SK-N-SH (cell line): ENCODE measurements at regions not wholly inside any gene's neighbourhood (a gene's known extent, or its start where the extent isn't known, plus 50 kb on each side); places are given as distances from the start of the nearest gene placed in this dataset.

ENCODE experiments used
- CTCF ChIP-seq: fragments of 200-600 bp; sonication (generic); IDR thresholded peaks from 2 replicates; pipeline ENCODE4 v1.6.1; 2017; ENCODE audit warnings: antibody characterized with exemption, mild to moderate bottlenecking, moderate library complexity
- NFIC ChIP-seq: IDR thresholded peaks from 2 replicates; pipeline ENCODE4 v1.4.0; 2012; ENCODE audit warnings: borderline replicate concordance
- RXRA ChIP-seq: IDR thresholded peaks from 2 replicates; pipeline ENCODE4 v1.4.0; 2012; ENCODE audit warnings: low read depth, mild to moderate bottlenecking, borderline replicate concordance
- SIN3A ChIP-seq: IDR thresholded peaks from 2 replicates; pipeline ENCODE4 v1.6.1; 2012; ENCODE audit warnings: low read depth, mild to moderate bottlenecking, low read length, moderate library complexity, borderline replicate concordance
- YY1 ChIP-seq: IDR thresholded peaks from 2 replicates; pipeline ENCODE4 v1.4.0; 2012; ENCODE audit warnings: low read depth, mild to moderate bottlenecking
- TF ChIP-seq, protein P1 (sequence below): IDR thresholded peaks from 2 replicates; pipeline ENCODE4 v1.6.1; 2012; ENCODE audit warnings: mild to moderate bottlenecking, low read depth, low read length, moderate library complexity

GRCh38 chr4:126532527-126532926, 1100.2 kb upstream of the INTU start:
- TF ChIP-seq, protein P1, sequence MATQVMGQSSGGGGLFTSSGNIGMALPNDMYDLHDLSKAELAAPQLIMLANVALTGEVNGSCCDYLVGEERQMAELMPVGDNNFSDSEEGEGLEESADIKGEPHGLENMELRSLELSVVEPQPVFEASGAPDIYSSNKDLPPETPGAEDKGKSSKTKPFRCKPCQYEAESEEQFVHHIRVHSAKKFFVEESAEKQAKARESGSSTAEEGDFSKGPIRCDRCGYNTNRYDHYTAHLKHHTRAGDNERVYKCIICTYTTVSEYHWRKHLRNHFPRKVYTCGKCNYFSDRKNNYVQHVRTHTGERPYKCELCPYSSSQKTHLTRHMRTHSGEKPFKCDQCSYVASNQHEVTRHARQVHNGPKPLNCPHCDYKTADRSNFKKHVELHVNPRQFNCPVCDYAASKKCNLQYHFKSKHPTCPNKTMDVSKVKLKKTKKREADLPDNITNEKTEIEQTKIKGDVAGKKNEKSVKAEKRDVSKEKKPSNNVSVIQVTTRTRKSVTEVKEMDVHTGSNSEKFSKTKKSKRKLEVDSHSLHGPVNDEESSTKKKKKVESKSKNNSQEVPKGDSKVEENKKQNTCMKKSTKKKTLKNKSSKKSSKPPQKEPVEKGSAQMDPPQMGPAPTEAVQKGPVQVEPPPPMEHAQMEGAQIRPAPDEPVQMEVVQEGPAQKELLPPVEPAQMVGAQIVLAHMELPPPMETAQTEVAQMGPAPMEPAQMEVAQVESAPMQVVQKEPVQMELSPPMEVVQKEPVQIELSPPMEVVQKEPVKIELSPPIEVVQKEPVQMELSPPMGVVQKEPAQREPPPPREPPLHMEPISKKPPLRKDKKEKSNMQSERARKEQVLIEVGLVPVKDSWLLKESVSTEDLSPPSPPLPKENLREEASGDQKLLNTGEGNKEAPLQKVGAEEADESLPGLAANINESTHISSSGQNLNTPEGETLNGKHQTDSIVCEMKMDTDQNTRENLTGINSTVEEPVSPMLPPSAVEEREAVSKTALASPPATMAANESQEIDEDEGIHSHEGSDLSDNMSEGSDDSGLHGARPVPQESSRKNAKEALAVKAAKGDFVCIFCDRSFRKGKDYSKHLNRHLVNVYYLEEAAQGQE = no peak
- TF ChIP-seq NFIC (no peak), SIN3A (no peak), RXRA (no peak), CTCF (no peak), YY1 (no peak)
